ENCODE measurements at regions not wholly inside any gene's neighbourhood (a gene's known extent, or its start where the extent isn't known, plus 50 kb on each side); places are given as distances from the start of the nearest gene placed in this dataset.

GRCh38 chr6:66935612-66936011 lies 1228.6 kb upstream of the EYS start:
- Histone ChIP-seq H3K9me3 (ENCODE audit: control insufficient read depth, insufficient read depth, low read length) (peaks cover 2% of the 10 kb centered on the region; the same call in 1 of the 2 replicates), H3K27ac (ENCODE audit: low read length) (no peak overlapping the region), H3K4me1 (ENCODE audit: control insufficient read depth, insufficient read depth, low read length) (no peaks in the 10 kb centered on the region), H3K4me3 (ENCODE audit: low read length) (no peak overlapping the region), H3K36me3 (ENCODE audit: control insufficient read depth, insufficient read depth, low read length) (no peaks in the 10 kb centered on the region), H3K27me3 (ENCODE audit: control insufficient read depth, insufficient read depth, low read length) (no peaks in the 10 kb centered on the region)
- no CpG with 5 or more reads among the region's 3 CpGs for WGBS (ENCODE audit: insufficient coverage, insufficient read length)
- DNase-seq (ENCODE audit: low read depth, low spot score), result no peak

DNA sequence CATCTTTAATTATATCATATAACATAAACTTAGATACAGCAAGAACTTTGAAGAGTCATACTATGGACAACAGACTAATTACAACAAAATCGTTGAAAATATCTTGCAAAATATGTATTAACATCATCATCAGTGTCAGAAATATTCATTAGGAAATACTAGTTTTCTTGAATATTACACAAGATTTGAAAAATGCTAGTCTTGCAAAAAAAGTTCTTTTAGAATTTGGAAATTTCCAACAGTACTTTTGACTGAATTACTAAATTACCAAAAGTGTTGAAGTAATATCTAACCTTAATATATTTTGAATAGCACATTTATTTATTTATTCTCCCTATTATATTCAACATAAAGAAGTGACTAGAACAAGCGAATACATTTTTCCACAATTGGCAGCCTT lies 1224.8 kb upstream of the EYS start:
- DNase-seq (ENCODE audit: low read depth, low spot score), result no peak
- Histone ChIP-seq H3K27me3 (ENCODE audit: control insufficient read depth, insufficient read depth, low read length) (no peaks in the 10 kb centered on the region), H3K27ac (ENCODE audit: low read length) (no peak overlapping the region), H3K9me3 (ENCODE audit: control insufficient read depth, insufficient read depth, low read length) (peaks cover 2% of the 10 kb centered on the region; the same call in 1 of the 2 replicates), H3K4me1 (ENCODE audit: control insufficient read depth, insufficient read depth, low read length) (no peaks in the 10 kb centered on the region), H3K36me3 (ENCODE audit: control insufficient read depth, insufficient read depth, low read length) (no peaks in the 10 kb centered on the region), H3K4me3 (ENCODE audit: low read length) (no peak overlapping the region)
- no CpG with 5 or more reads among the region's 2 CpGs for WGBS (ENCODE audit: insufficient coverage, insufficient read length)

DNA sequence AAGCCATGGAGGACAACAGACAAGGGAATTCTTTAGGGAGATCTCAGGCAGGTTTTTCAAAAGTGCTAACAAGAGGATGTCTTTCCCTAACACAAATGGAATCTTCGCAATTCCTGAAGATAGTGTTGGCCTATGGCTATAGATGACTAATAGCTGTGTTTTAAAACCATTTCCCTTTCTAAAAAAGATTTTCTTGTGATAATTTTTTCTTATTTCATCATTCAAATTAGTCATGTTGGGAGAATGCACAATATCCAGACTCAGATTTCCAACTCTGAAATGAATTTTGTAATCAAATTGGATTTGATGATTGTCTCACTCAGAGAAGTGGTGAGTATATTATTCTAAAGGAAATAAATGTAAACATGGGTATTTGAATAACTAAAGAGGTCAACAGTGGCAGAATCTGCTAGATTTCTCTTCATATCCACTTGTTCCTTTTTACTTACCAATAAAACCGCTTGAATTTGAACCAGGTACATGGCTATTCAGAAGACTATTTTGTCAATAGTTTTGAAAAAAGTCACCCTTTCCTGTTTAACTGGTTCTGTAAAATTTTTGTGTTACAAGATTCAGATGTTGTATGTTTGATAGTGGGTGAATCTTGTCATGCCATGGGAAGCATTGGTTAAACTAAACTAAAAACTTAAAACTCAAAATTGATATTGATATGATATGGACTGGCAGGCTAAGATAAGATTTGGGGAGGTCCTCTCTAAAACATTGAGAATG lies 1223.7 kb upstream of the EYS start:
- Histone ChIP-seq H3K4me1 (ENCODE audit: control insufficient read depth, insufficient read depth, low read length) (no peaks in the 10 kb centered on the region), H3K9me3 (ENCODE audit: control insufficient read depth, insufficient read depth, low read length) (no peaks in the 10 kb centered on the region), H3K4me3 (ENCODE audit: low read length) (no peak overlapping the region), H3K27me3 (ENCODE audit: control insufficient read depth, insufficient read depth, low read length) (no peaks in the 10 kb centered on the region), H3K36me3 (ENCODE audit: control insufficient read depth, insufficient read depth, low read length) (no peaks in the 10 kb centered on the region), H3K27ac (ENCODE audit: low read length) (no peak overlapping the region)
- no peak for DNase-seq (ENCODE audit: low read depth, low spot score)
- WGBS (ENCODE audit: insufficient coverage, insufficient read length), result no CpG with 5 or more reads among the region's 2 CpGs

DNA sequence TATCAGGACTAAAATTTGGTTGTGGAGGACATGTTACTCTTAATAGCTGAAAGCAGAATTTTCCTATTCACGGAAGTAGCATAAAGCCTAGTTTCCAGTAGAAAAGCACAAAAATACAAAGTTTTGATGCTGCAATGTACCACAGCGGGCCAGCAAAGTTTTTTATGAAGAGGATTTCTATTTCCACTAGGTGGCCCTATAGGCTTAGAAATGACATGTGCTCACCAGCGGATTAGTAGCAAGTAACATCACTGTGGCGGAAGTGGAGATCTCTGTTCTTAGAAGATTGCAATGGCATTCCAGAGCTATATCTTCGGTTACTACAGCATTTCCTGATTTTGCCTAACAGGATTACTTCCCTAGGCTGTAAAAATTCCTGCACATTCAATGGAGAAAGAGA lies 1219.0 kb upstream of the EYS start:
- Histone ChIP-seq H3K4me1 (ENCODE audit: control insufficient read depth, insufficient read depth, low read length) (no peaks in the 10 kb centered on the region), H3K9me3 (ENCODE audit: control insufficient read depth, insufficient read depth, low read length) (peaks cover 2% of the 10 kb centered on the region), H3K27me3 (ENCODE audit: control insufficient read depth, insufficient read depth, low read length) (no peaks in the 10 kb centered on the region), H3K36me3 (ENCODE audit: control insufficient read depth, insufficient read depth, low read length) (no peaks in the 10 kb centered on the region), H3K4me3 (ENCODE audit: low read length) (no peak overlapping the region), H3K27ac (ENCODE audit: low read length) (no peak overlapping the region)
- no peak for DNase-seq (ENCODE audit: low read depth, low spot score)
- WGBS (ENCODE audit: insufficient coverage, insufficient read length), result no CpG with 5 or more reads among the region's 5 CpGs

- WGBS (ENCODE audit: insufficient coverage, insufficient read length), result no CpG with 5 or more reads among the region's 2 CpGs
These were observed 1206.6 kb upstream of the EYS start for GRCh38 chr6:66913657-66914056.

DNA sequence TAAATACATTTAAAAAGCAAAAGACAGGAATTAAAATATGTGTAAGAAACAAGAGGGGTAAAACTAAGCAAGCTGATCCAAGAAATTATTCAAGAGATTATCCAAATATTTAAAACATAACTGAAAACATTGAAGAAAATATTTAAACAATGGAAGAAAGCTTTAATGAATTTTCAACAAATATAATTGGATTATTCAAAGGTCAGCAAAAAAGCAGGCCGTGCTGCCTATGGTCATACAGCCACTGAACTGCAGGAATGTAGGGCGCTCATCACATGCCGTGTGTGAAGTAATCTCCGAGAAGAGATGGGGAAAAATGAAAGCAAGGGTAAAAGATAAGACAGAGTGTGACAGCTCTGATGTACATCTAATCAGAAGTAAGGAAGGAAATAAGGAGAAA lies 1195.4 kb upstream of the EYS start:
- Histone ChIP-seq H3K36me3 (ENCODE audit: control insufficient read depth, insufficient read depth, low read length) (no peaks in the 10 kb centered on the region), H3K4me1 (ENCODE audit: control insufficient read depth, insufficient read depth, low read length) (no peaks in the 10 kb centered on the region), H3K27ac (ENCODE audit: low read length) (no peak overlapping the region), H3K27me3 (ENCODE audit: control insufficient read depth, insufficient read depth, low read length) (no peaks in the 10 kb centered on the region), H3K9me3 (ENCODE audit: control insufficient read depth, insufficient read depth, low read length) (no peaks in the 10 kb centered on the region), H3K4me3 (ENCODE audit: low read length) (no peak overlapping the region)
- DNase-seq (ENCODE audit: low read depth, low spot score), result no peak
- no CpG with 5 or more reads among the region's 4 CpGs for WGBS (ENCODE audit: insufficient coverage, insufficient read length)

More at GRCh38 chr6:66913657-66914056, 1206.6 kb upstream of the EYS start:
- no peak for DNase-seq (ENCODE audit: low read depth, low spot score)
- no peak overlapping the region for H3K4me3 ChIP-seq (ENCODE audit: low read length)
- no peaks in the 10 kb centered on the region for H3K27me3 ChIP-seq (ENCODE audit: control insufficient read depth, insufficient read depth, low read length)
- no peak overlapping the region for H3K27ac ChIP-seq (ENCODE audit: low read length)
- H3K36me3 ChIP-seq (ENCODE audit: control insufficient read depth, insufficient read depth, low read length), result no peaks in the 10 kb centered on the region
- no peaks in the 10 kb centered on the region for H3K9me3 ChIP-seq (ENCODE audit: control insufficient read depth, insufficient read depth, low read length)
- no peaks in the 10 kb centered on the region for H3K4me1 ChIP-seq (ENCODE audit: control insufficient read depth, insufficient read depth, low read length)

DNA sequence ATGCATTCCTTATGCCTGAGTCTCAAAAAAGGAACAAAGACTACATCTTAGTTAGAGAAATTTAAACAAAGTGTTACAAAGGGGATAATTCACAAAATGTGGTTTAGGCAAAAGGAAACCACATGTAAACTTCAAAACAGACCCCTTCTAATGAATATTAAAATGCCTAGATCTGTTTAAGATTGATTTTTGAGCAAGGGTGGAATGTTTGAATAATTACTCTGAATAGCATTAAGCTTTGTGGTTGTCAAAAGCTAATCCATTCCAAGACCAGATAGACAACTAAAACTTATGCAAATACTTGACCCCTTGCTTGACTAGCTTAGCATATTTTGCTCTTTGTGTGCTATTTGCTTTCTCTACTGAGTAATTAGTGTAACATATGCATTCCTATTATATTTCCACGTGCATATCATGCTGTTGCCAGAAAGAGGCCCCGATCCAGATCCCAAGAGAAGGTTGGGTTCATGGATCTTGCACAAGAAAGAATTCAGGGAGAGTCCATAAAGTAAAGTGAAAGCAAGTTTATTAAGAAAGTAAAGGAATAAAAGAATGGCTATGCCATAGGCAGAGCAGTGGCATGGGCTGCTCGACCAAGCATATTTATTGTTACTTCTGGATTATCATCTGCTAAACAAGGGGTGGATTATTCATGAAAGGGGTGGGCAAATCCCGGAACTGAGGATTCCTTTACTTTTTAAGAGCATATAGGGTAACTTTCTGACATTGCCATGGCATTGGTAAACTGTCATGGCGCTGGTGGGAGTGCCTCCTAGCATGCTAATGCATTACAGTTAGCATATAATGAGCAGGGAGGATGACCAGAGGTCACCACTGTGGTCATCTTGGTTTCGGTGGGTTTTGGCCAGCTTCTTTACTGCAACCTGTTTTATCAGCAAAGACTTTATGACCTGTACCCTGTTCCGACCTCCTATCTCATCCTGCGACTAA lies 1193.4 kb upstream of the EYS start:
- H3K27ac ChIP-seq (ENCODE audit: low read length), result no peak overlapping the region
- no peak overlapping the region for H3K4me3 ChIP-seq (ENCODE audit: low read length)
- H3K9me3 ChIP-seq (ENCODE audit: control insufficient read depth, insufficient read depth, low read length), result no peaks in the 10 kb centered on the region; the same call in none of the 2 replicates
- no peaks in the 10 kb centered on the region for H3K36me3 ChIP-seq (ENCODE audit: control insufficient read depth, insufficient read depth, low read length)
- H3K4me1 ChIP-seq (ENCODE audit: control insufficient read depth, insufficient read depth, low read length), result no peaks in the 10 kb centered on the region
- no peak for DNase-seq (ENCODE audit: low read depth, low spot score)
- no CpG with 5 or more reads among the region's 8 CpGs for WGBS (ENCODE audit: insufficient coverage, insufficient read length)
- H3K27me3 ChIP-seq (ENCODE audit: control insufficient read depth, insufficient read depth, low read length), result no peaks in the 10 kb centered on the region

DNA sequence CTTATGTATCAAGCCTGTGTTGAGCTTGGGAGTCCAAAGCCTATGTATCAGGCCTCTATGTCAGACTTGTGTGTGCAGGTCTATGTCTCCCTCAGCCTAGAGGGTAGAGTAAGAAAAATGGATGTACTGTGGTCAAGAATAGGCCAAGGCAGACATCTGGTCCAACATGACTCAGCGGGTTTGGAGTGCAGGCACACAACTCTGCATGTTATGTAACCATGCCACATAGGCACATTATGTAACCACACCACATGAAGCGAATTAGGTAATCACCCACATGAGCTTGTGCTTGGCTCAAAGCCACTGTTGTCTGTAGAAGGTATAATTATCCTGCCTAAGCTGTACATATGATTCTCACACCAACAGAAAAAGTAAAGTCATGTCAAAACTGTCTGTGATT lies 1190.5 kb upstream of the EYS start:
- Histone ChIP-seq H3K27me3 (ENCODE audit: control insufficient read depth, insufficient read depth, low read length) (no peaks in the 10 kb centered on the region), H3K4me3 (ENCODE audit: low read length) (no peak overlapping the region), H3K4me1 (ENCODE audit: control insufficient read depth, insufficient read depth, low read length) (no peaks in the 10 kb centered on the region), H3K9me3 (ENCODE audit: control insufficient read depth, insufficient read depth, low read length) (no peaks in the 10 kb centered on the region; the same call in none of the 2 replicates), H3K27ac (ENCODE audit: low read length) (no peak overlapping the region), H3K36me3 (ENCODE audit: control insufficient read depth, insufficient read depth, low read length) (no peaks in the 10 kb centered on the region)
- WGBS (ENCODE audit: insufficient coverage, insufficient read length), result no CpG with 5 or more reads among the region's 2 CpGs
- DNase-seq (ENCODE audit: low read depth, low spot score), result no peak

DNA sequence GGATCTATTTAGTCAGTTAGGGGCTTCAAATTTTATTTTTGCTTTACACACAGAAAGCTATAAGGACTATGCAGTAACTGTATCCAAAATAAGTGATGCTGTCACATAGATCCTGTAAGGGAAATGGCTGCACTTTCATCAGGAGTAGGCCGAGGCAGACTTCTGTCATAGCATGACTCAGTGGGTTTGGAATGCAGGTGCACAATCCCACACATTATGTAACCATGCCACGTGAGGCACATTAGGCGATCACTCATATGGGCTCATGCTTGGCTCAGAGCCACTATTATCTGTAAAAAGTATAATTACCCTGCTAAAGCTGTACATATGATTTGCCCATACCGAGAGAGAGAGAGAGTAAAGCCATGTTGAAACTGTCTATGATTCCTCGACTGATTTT lies 1189.4 kb upstream of the EYS start:
- H3K4me1 ChIP-seq (ENCODE audit: control insufficient read depth, insufficient read depth, low read length), result no peaks in the 10 kb centered on the region
- no peaks in the 10 kb centered on the region for H3K27me3 ChIP-seq (ENCODE audit: control insufficient read depth, insufficient read depth, low read length)
- no peaks in the 10 kb centered on the region for H3K36me3 ChIP-seq (ENCODE audit: control insufficient read depth, insufficient read depth, low read length)
- WGBS (ENCODE audit: insufficient coverage, insufficient read length), result no CpG with 5 or more reads among the region's 5 CpGs
- H3K4me3 ChIP-seq (ENCODE audit: low read length), result no peak overlapping the region
- no peak for DNase-seq (ENCODE audit: low read depth, low spot score)
- H3K27ac ChIP-seq (ENCODE audit: low read length), result no peak overlapping the region
- H3K9me3 ChIP-seq (ENCODE audit: control insufficient read depth, insufficient read depth, low read length), result no peaks in the 10 kb centered on the region; the same call in none of the 2 replicates

- no peaks in the 10 kb centered on the region for H3K4me1 ChIP-seq (ENCODE audit: control insufficient read depth, insufficient read depth, low read length)
- WGBS (ENCODE audit: insufficient coverage, insufficient read length), result no CpG with 5 or more reads among the region's 1 CpG
- H3K4me3 ChIP-seq (ENCODE audit: low read length), result no peak overlapping the region
These were observed 1176.4 kb upstream of the EYS start for GRCh38 chr6:66883453-66883852.

More at GRCh38 chr6:66883453-66883852, 1176.4 kb upstream of the EYS start:
- peaks cover 1% of the 10 kb centered on the region; the same call in 1 of the 2 replicates for H3K9me3 ChIP-seq (ENCODE audit: control insufficient read depth, insufficient read depth, low read length)
- H3K36me3 ChIP-seq (ENCODE audit: control insufficient read depth, insufficient read depth, low read length), result no peaks in the 10 kb centered on the region
- no peak overlapping the region for H3K27ac ChIP-seq (ENCODE audit: low read length)
- H3K27me3 ChIP-seq (ENCODE audit: control insufficient read depth, insufficient read depth, low read length), result no peaks in the 10 kb centered on the region
- DNase-seq (ENCODE audit: low read depth, low spot score), result no peak

Data from iPS DF 6.9 (cell line).